NOMO-1 (cell line): ENCODE measurements at regions not wholly inside any gene's neighbourhood (a gene's known extent, or its start where the extent isn't known, plus 50 kb on each side); places are given as distances from the start of the nearest gene placed in this dataset.
A peak's percentile ranks its signal among the peaks of the same experiment; 100 is the strongest.

Source experiments
- DNase-seq, 2 experiments: peaks; one replicate each; lab custom pipeline; 2025; ENCODE audit not compliant: unreplicated experiment in 2 of 2; lab: John Stamatoyannopoulos, UW

- no peak for DNase-seq
Observed at GRCh38 chr1:63169057-63169456, 153.3 kb upstream of the FOXD3 start.

- no peak for DNase-seq
Observed at GRCh38 chr1:63173161-63173560, 149.2 kb upstream of the FOXD3 start.

- no peak for DNase-seq
Observed at GRCh38 chr1:63189677-63190076, 132.7 kb upstream of the FOXD3 start.

- DNase-seq: no peak
Observed at GRCh38 chr1:63190171-63190570, 132.2 kb upstream of the FOXD3 start.

GRCh38 chr1:63198871-63199394 lies 123.4 kb upstream of the FOXD3 start:
- no peak for DNase-seq

GRCh38 chr1:63199706-63200335 lies 122.5 kb upstream of the FOXD3 start:
- DNase-seq: no peak

- DNase-seq: no peak
Observed at GRCh38 chr1:63200676-63201075, 121.7 kb upstream of the FOXD3 start.

GRCh38 chr1:63203641-63204040 lies 118.7 kb upstream of the FOXD3 start:
- DNase-seq: no peak

GRCh38 chr1:63205776-63206175 lies 116.6 kb upstream of the FOXD3 start:
- no peak for DNase-seq

- no peak for DNase-seq
Observed at GRCh38 chr1:63214553-63214952, 107.8 kb upstream of the FOXD3 start.

GRCh38 chr1:63223426-63223825 lies 98.9 kb upstream of the FOXD3 start:
- no peak for DNase-seq

GRCh38 chr1:63230722-63231121 lies 91.6 kb upstream of the FOXD3 start:
- DNase-seq: peak in 1 of 2 experiments; percentile 1

GRCh38 chr1:63238721-63239120 lies 83.6 kb upstream of the FOXD3 start:
- no peak for DNase-seq

GRCh38 chr1:63245186-63245585 lies 77.2 kb upstream of the FOXD3 start:
- DNase-seq: no peak

- no peak for DNase-seq
Observed at GRCh38 chr1:63248216-63248615, 74.2 kb upstream of the FOXD3 start.

GRCh38 chr1:63255153-63255552 lies 67.2 kb upstream of the FOXD3 start:
- no peak for DNase-seq

GRCh38 chr1:63261736-63262458 lies 60.5 kb upstream of the FOXD3 start:
- no peak for DNase-seq

GRCh38 chr1:63262459-63262770 lies 60.0 kb upstream of the FOXD3 start:
- DNase-seq: no peak

GRCh38 chr1:63264161-63264560 lies 58.2 kb upstream of the FOXD3 start:
- no peak for DNase-seq

GRCh38 chr1:63266857-63267256 lies 55.5 kb upstream of the FOXD3 start:
- DNase-seq: no peak

- DNase-seq: no peak
Observed at GRCh38 chr1:63268876-63269275, 53.5 kb upstream of the FOXD3 start.

GRCh38 chr1:63269571-63269970 lies 52.8 kb upstream of the FOXD3 start:
- no peak for DNase-seq
